ENCODE measurements at regions not wholly inside any gene's neighbourhood (a gene's known extent, or its start where the extent isn't known, plus 50 kb on each side); places are given as distances from the start of the nearest gene placed in this dataset.

- TF ChIP-seq POLR2AphosphoS5 (IDR thresholded peaks at IDR 0.05) (no peak), CTCF (IDR thresholded peaks at IDR 0.05) (no peak), POLR2A (IDR thresholded peaks at IDR 0.05) (no peak), EP300 (IDR thresholded peaks at IDR 0.05) (no peak)
These were observed 266.2 kb upstream of the IGF1R start for GRCh38 chr15:98382139-98382538.

All from gastroesophageal sphincter (tissue), 3 donors.